Endothelial cell of umbilical vein (primary cell): ENCODE measurements at regions not wholly inside any gene's neighbourhood (a gene's known extent, or its start where the extent isn't known, plus 50 kb on each side); places are given as distances from the start of the nearest gene placed in this dataset.

Experiments
- CTCF ChIP-seq, 2 donors: IDR thresholded peaks; 1 replicate in 1 of 2; 2 replicates in 1 of 2; pipeline ENCODE4 v1.5.1; 2011; ENCODE audit warnings: low read length in 2 of 2, mild to moderate bottlenecking in 2 of 2, moderate library complexity in 2 of 2, control low read depth in 1 of 2, inconsistent platforms in 1 of 2, low read depth in 1 of 2; ENCODE audit not compliant: insufficient read depth in 1 of 2; ENCODE audit errors: extremely low read depth in 1 of 2
- EZH2 ChIP-seq: IDR thresholded peaks from 2 replicates; pipeline ENCODE4 v1.6.1; 2012; ENCODE audit warnings: borderline replicate concordance, low read depth, mild to moderate bottlenecking, moderate library complexity, low read length, inconsistent platforms; ENCODE audit not compliant: severe bottlenecking
- JUN ChIP-seq: IDR thresholded peaks from 2 replicates; pipeline ENCODE4 v1.6.1; 2011; ENCODE audit warnings: borderline replicate concordance, low read depth; ENCODE audit not compliant: insufficient read length, insufficient read depth
- POLR2A ChIP-seq: IDR thresholded peaks from 2 replicates; pipeline ENCODE4 v1.6.1; 2012; ENCODE audit warnings: low read depth, mild to moderate bottlenecking, control low read depth, low read length
- POLR2AphosphoS5 ChIP-seq: IDR thresholded peaks from 2 replicates; pipeline ENCODE4 v1.6.1; 2012; ENCODE audit warnings: low read depth, mild to moderate bottlenecking, control low read depth, low read length, moderate library complexity; ENCODE audit not compliant: insufficient read depth
- TF ChIP-seq, protein P1 (sequence below): IDR thresholded peaks from 2 replicates; pipeline ENCODE4 v1.6.1; 2011; ENCODE audit not compliant: insufficient read depth, insufficient read length

DNA sequence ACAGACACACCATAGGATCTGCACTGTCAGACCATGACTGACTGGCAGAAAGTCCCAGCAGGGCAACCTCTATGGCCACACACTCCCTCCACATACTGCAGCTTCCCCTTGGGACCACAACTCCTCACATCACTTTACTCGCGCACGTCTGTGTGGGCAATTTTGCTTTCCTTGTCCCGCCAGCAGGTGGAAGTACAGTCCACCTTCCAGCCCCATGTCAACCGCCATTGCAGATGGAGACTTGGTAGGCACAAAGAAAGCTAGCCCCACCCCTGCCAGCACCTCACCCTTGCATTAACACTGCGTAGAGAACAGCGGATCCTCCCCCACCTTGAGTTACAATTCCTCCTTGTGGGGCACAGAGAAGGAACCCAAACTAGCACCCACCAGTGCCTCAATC is 74.4 kb upstream of the NAP1L2 start:
- TF ChIP-seq CTCF (IDR thresholded peaks at IDR 0.05; ENCODE audit: extremely low read depth in 1 of 2, insufficient read depth in 1 of 2, low read depth in 1 of 2, low read length in 2 of 2) (no peak), POLR2A (no peak), EZH2 (no peak), JUN (no peak), POLR2AphosphoS5 (no peak)
- TF ChIP-seq, protein P1, sequence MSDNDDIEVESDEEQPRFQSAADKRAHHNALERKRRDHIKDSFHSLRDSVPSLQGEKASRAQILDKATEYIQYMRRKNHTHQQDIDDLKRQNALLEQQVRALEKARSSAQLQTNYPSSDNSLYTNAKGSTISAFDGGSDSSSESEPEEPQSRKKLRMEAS: no peak
